ENCODE measurements at regions not wholly inside any gene's neighbourhood (a gene's known extent, or its start where the extent isn't known, plus 50 kb on each side); places are given as distances from the start of the nearest gene placed in this dataset.

- TF ChIP-seq RAD21 (IDR thresholded peaks at IDR 0.05; ENCODE audit: low read depth) (no peak), JUND (IDR thresholded peaks at IDR 0.05) (no peak), EZH2phosphoT487 (IDR thresholded peaks at IDR 0.05; ENCODE audit: borderline replicate concordance) (no peak), REST (IDR thresholded peaks at IDR 0.05; ENCODE audit: low read depth) (no peak), ZFX (IDR thresholded peaks at IDR 0.05) (no peak), POLR2A (IDR thresholded peaks at IDR 0.05; ENCODE audit: borderline replicate concordance, extremely low read depth, insufficient read depth, insufficient read length) (no peak), TCF7L2 (IDR thresholded peaks at IDR 0.05; ENCODE audit: borderline replicate concordance, extremely low read depth, insufficient read depth, insufficient read length) (no peak), ZBTB33 (IDR thresholded peaks at IDR 0.05; ENCODE audit: extremely low read depth, insufficient replicate concordance, low read length) (no peak), ELF1 (IDR thresholded peaks at IDR 0.05; ENCODE audit: borderline replicate concordance, low read depth) (no peak), POLR2AphosphoS5 (IDR thresholded peaks at IDR 0.05; ENCODE audit: low read depth, low read length) (no peak), EZH2 (IDR thresholded peaks at IDR 0.05) (no peak), EGR1 (IDR thresholded peaks at IDR 0.05; ENCODE audit: low read depth) (no peak)
- TF ChIP-seq, protein P1, sequence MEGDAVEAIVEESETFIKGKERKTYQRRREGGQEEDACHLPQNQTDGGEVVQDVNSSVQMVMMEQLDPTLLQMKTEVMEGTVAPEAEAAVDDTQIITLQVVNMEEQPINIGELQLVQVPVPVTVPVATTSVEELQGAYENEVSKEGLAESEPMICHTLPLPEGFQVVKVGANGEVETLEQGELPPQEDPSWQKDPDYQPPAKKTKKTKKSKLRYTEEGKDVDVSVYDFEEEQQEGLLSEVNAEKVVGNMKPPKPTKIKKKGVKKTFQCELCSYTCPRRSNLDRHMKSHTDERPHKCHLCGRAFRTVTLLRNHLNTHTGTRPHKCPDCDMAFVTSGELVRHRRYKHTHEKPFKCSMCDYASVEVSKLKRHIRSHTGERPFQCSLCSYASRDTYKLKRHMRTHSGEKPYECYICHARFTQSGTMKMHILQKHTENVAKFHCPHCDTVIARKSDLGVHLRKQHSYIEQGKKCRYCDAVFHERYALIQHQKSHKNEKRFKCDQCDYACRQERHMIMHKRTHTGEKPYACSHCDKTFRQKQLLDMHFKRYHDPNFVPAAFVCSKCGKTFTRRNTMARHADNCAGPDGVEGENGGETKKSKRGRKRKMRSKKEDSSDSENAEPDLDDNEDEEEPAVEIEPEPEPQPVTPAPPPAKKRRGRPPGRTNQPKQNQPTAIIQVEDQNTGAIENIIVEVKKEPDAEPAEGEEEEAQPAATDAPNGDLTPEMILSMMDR (IDR thresholded peaks at IDR 0.05 in 2 of 3, conservative IDR thresholded peaks at IDR 0.05 in 1 of 3; ENCODE audit: borderline replicate concordance in 1 of 3, insufficient read depth in 1 of 3, low read depth in 2 of 3, low read length in 2 of 3) = no peak
Observed at GRCh38 chr9:129263836-129264235, 85.8 kb upstream of the IER5L start.
